ENCODE measurements at regions not wholly inside any gene's neighbourhood (a gene's known extent, or its start where the extent isn't known, plus 50 kb on each side); places are given as distances from the start of the nearest gene placed in this dataset.

- TF ChIP-seq, protein P1, sequence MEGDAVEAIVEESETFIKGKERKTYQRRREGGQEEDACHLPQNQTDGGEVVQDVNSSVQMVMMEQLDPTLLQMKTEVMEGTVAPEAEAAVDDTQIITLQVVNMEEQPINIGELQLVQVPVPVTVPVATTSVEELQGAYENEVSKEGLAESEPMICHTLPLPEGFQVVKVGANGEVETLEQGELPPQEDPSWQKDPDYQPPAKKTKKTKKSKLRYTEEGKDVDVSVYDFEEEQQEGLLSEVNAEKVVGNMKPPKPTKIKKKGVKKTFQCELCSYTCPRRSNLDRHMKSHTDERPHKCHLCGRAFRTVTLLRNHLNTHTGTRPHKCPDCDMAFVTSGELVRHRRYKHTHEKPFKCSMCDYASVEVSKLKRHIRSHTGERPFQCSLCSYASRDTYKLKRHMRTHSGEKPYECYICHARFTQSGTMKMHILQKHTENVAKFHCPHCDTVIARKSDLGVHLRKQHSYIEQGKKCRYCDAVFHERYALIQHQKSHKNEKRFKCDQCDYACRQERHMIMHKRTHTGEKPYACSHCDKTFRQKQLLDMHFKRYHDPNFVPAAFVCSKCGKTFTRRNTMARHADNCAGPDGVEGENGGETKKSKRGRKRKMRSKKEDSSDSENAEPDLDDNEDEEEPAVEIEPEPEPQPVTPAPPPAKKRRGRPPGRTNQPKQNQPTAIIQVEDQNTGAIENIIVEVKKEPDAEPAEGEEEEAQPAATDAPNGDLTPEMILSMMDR (IDR thresholded peaks at IDR 0.05), result no peak
- TF ChIP-seq POLR2A (IDR thresholded peaks at IDR 0.05), result no peak
- TF ChIP-seq EP300 (IDR thresholded peaks at IDR 0.05), result no peak
Observed at GRCh38 chr18:51655327-51655698, 457.8 kb upstream of the MEX3C start.

Measured in stomach (tissue), 4 donors.